Fibroblast of pulmonary artery (primary cell): ENCODE measurements at regions not wholly inside any gene's neighbourhood (a gene's known extent, or its start where the extent isn't known, plus 50 kb on each side); places are given as distances from the start of the nearest gene placed in this dataset.
"Not testable (repeated sequence)": the region's sequence is repeated elsewhere in the genome, so short reads cannot be mapped to it uniquely, and the experiment has no call there.

Source experiments
- DNase-seq: peaks from one replicate; pipeline ENCODE4 v3.0.0-alpha.2; 2010; ENCODE audit warnings: low read depth
- H3K4me3 ChIP-seq: replicated peaks from 2 replicates; pipeline ENCODE4 v1.5.1; 2011; ENCODE audit warnings: low read depth, mild to moderate bottlenecking, control low read depth, low read length, moderate library complexity
- TF ChIP-seq, protein P1 (sequence below): IDR thresholded peaks from 2 replicates; pipeline ENCODE4 v1.5.1; 2011; ENCODE audit warnings: mild to moderate bottlenecking, control low read depth, low read length, inconsistent platforms; ENCODE audit errors: missing control alignments

DNA sequence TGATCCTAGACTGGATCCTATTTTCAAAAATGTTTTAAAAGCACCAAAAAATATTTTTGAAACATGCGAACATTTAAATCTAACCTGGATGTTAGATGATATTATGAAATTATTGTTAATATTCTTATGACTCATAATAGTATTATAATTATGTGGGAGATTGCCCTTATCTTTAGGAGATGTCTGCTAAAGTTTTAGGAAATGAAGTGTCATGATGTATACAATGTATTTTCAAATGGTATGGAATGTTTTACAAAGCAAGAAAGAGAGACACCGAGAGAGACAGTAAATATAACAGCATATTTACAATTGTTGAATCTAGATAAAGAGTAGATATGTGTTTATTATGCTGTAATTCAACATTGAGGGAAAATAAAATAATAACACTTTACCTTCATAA, 455.9 kb downstream of the ACTL7B start:
- DNase-seq = no peak
- TF ChIP-seq, protein P1, sequence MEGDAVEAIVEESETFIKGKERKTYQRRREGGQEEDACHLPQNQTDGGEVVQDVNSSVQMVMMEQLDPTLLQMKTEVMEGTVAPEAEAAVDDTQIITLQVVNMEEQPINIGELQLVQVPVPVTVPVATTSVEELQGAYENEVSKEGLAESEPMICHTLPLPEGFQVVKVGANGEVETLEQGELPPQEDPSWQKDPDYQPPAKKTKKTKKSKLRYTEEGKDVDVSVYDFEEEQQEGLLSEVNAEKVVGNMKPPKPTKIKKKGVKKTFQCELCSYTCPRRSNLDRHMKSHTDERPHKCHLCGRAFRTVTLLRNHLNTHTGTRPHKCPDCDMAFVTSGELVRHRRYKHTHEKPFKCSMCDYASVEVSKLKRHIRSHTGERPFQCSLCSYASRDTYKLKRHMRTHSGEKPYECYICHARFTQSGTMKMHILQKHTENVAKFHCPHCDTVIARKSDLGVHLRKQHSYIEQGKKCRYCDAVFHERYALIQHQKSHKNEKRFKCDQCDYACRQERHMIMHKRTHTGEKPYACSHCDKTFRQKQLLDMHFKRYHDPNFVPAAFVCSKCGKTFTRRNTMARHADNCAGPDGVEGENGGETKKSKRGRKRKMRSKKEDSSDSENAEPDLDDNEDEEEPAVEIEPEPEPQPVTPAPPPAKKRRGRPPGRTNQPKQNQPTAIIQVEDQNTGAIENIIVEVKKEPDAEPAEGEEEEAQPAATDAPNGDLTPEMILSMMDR = no peak
- H3K4me3 ChIP-seq = no peak overlapping the region

DNA sequence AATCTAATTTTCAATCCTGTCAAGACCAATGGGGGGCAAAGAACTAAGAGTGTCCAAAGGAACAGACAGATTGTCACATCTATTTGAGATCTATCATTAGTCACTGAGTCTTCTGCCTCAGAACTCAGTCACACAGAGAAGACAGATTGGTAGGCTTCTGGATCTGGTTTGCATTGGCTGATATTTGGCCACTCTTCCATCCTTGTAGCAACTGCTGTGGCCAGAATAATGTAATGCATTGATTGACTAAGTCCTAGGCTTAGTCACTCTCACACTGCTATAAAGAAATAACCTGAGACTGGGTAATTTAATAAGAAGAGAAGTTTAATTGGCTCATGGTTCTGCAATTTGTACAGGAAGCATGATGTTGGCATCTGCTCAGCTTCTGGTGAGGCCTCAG, 458.5 kb downstream of the ACTL7B start:
- no peak for DNase-seq
- TF ChIP-seq, protein P1 = no peak
- no peak overlapping the region for H3K4me3 ChIP-seq

DNA sequence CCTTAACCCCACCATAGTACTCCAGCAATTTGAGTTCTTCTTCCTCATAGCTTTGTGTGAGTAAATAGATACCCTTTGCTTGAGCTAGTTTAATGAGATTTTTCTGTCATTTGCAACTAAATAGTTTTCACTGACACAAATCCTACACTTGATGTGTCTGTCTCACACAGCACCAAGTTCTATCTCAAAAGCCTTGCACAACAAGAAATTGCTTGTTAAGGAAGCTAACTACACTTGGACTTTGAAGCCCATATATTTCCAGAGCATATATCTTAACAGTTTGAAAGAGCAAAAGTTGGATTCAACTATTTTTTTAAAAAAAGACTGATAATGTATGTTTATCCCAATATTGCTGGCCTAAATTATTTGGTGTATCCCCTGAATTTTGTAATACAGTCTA, 459.2 kb downstream of the ACTL7B start:
- H3K4me3 ChIP-seq = no peak overlapping the region
- TF ChIP-seq, protein P1 = no peak
- DNase-seq = no peak

DNA sequence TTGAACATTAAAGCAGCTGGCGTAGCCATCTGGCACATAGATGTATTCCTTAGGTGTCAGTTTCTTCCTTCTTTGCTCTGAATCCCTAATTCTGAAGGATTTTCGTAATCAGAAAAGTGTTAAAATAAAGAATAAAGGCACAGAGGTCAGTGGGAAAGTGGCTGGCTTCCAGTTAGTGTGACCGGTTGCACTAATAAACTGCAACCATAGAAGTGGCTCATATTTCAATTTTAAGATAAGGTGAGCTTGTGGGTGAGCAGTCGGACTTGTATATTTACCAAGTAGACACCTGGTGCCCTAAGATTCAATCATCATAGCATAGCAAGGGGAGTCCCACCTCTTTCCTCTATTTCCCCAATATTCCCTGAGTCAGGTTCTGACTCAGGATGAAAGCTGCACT, 459.6 kb downstream of the ACTL7B start:
- DNase-seq = no peak
- TF ChIP-seq, protein P1 = no peak

DNA sequence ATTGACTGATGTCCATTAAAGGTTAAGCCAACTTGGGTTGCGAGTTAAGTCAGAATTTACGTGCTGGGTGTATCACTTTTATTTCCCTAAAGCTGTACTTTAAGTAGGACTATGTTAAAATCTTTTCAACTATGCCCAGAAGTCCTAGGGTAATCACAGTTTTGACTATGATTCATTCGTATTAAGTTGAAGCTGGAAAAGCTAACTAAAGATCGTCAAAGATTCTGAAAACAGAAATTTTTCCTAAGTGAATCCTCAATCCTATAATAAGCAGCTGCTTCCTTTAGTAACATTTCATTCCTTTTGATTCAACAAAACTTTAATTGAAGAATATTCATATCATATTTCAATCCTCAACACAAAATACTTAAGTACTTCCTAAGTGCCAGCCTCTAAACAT, 460.4 kb downstream of the ACTL7B start:
- TF ChIP-seq, protein P1 = no peak
- H3K4me3 ChIP-seq = no peak overlapping the region
- DNase-seq = no peak

More for the DNA sequence above, 459.6 kb downstream of the ACTL7B start:
- H3K4me3 ChIP-seq = no peak overlapping the region

DNA sequence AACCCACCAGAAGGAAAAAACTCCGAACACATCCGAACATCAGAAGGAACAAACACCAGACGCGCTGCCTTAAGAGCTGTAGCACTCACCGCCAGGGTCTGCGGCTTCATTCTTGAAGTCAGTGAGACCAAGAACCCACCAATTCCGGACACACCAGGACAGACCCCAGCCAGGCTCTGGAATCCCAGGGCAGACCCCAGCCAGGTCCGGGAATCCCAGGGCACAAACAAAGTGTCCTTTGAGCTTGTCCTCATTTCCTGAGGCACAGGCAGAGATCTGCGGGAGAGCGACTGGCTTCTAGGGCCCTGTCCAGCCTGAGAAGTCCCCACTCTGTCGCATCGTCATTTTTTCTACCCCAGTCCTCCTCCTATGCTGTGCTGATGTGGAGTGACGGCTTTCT, 461.1 kb downstream of the ACTL7B start:
- DNase-seq = no peak
- no peak overlapping the region for H3K4me3 ChIP-seq
- TF ChIP-seq, protein P1 = no peak

DNA sequence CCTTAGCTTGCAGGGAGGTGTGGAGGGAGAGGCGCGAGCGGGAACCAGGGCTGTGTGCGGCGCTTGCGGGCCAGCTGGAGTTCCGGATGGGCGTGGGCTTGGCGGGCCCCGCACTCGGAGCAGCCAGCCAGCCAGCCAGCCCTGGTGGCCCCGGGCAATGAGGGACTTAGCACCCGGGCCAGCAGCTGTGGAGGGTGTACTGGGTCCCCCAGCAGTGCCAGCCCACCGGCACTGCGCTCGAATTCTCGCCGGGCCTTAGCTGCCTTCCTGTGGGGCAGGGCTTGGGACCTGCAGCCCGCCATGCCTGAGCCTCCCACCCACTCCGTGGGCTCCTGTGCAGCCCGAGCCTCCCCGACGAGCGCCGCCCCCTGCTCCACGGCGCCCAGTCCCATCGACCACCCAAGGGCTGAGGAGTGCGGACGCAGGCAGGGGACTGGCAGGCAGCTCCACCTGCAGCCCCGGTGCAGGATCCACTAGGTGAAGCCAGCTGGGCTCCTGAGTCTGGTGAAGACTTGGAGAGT, 462.2 kb downstream of the ACTL7B start:
- not testable (repeated sequence) for DNase-seq, H3K4me3 ChIP-seq
